ENCODE measurements at regions not wholly inside any gene's neighbourhood (a gene's known extent, or its start where the extent isn't known, plus 50 kb on each side); places are given as distances from the start of the nearest gene placed in this dataset.

DNA sequence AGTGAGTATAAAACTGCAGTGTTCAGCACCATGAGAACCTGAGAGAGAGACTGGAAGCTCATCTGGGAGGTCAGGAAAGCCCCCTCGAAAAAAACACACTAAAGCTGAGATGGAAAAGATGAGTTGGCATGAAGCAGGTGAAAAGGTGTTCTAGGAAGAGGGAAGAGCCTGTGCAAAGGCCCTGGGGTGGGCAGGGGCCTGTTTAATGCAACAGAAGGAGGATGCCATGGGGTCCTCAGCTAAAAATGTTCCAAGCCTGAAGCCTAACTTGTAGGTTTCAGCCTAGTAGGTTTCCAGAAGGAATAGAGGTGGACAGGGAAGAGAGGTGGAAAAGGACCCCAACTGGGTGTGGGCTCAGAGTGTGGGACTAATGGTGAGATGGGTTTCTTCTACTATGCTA lies 242.3 kb upstream of the ZFHX3 start:
- Histone ChIP-seq H3K9ac (ENCODE audit: control insufficient read depth, extremely low read depth, insufficient read depth, low read length) (no peak overlapping the region), H3K9me3 (ENCODE audit: control insufficient read depth, low read depth, low read length) (peaks cover 5% of the 10 kb centered on the region), H3K4me1 (ENCODE audit: control insufficient read depth, extremely low read depth, insufficient read depth, low read length) (no peaks in the 10 kb centered on the region), H2AFZ (ENCODE audit: control insufficient read depth, low read length) (no peak overlapping the region), H3K36me3 (ENCODE audit: control insufficient read depth in 2 of 2, extremely low read depth in 1 of 2, insufficient read depth in 2 of 2, low read length in 2 of 2) (no peaks in the 10 kb centered on the region), H3K4me2 (ENCODE audit: control insufficient read depth, extremely low read depth, insufficient read depth, low read depth, low read length) (no peak overlapping the region), H4K20me1 (ENCODE audit: control insufficient read depth, extremely low read depth, insufficient read depth, low read length) (no peaks in the 10 kb centered on the region), H3K4me3 (ENCODE audit: control insufficient read depth in 2 of 3, extremely low read depth in 1 of 3, insufficient read depth in 2 of 3, low read depth in 1 of 3, low read length in 3 of 3) (no peak overlapping the region), H3K27ac (ENCODE audit: control insufficient read depth, insufficient read depth, low read length) (no peak overlapping the region), H3K79me2 (ENCODE audit: control insufficient read depth, insufficient read depth, low read length) (no peaks in the 10 kb centered on the region), H3K27me3 (ENCODE audit: control insufficient read depth, extremely low read depth, insufficient read depth, low read length) (peaks cover 6% of the 10 kb centered on the region), H3K9me1 (ENCODE audit: control insufficient read depth, extremely low read depth, insufficient read depth, low read length) (no peaks in the 10 kb centered on the region)
- no peak for DNase-seq (ENCODE audit: low read depth, low spot score)
- dilution Hi-C loops (cut with MboI; ENCODE audit: extremely low pct_ligation_motif_present, low sequenced_read_pairs), result no loop called here
- no peak for FAIRE-seq
- TF ChIP-seq EZH2 (IDR thresholded peaks at IDR 0.05; ENCODE audit: low read length), result no peak
- TF ChIP-seq, protein P1, sequence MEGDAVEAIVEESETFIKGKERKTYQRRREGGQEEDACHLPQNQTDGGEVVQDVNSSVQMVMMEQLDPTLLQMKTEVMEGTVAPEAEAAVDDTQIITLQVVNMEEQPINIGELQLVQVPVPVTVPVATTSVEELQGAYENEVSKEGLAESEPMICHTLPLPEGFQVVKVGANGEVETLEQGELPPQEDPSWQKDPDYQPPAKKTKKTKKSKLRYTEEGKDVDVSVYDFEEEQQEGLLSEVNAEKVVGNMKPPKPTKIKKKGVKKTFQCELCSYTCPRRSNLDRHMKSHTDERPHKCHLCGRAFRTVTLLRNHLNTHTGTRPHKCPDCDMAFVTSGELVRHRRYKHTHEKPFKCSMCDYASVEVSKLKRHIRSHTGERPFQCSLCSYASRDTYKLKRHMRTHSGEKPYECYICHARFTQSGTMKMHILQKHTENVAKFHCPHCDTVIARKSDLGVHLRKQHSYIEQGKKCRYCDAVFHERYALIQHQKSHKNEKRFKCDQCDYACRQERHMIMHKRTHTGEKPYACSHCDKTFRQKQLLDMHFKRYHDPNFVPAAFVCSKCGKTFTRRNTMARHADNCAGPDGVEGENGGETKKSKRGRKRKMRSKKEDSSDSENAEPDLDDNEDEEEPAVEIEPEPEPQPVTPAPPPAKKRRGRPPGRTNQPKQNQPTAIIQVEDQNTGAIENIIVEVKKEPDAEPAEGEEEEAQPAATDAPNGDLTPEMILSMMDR (optimal IDR thresholded peaks at IDR 0.05 in 1 of 3, IDR thresholded peaks at IDR 0.05 in 1 of 3, conservative IDR thresholded peaks at IDR 0.05 in 1 of 3; ENCODE audit: extremely low read depth in 1 of 3, insufficient read depth in 2 of 3, low read length in 3 of 3), result no peak

DNA sequence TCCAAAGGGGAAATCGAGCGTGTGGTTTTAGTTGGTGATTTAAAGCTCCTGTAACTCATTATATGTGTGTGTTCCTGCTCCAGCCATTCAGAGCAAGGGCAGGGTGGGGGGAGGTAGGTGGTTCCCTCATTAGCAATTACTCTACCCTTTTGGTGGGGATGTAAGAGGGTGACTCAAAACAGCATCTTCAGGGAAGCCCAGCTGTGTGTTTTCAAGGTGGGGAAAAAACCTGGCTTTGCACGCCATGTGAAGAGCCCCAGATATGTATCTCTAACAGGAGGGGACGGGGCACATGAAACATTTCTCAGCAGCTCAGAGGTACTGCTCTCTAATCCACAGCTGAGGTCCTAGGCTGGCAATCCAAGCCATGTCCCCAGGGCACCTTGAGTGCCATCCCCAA lies 241.3 kb upstream of the ZFHX3 start:
- Histone ChIP-seq H3K9me1 (ENCODE audit: control insufficient read depth, extremely low read depth, insufficient read depth, low read length) (no peaks in the 10 kb centered on the region), H3K4me1 (ENCODE audit: control insufficient read depth, extremely low read depth, insufficient read depth, low read length) (no peaks in the 10 kb centered on the region), H2AFZ (ENCODE audit: control insufficient read depth, low read length) (no peak overlapping the region), H3K4me3 (ENCODE audit: control insufficient read depth in 2 of 3, extremely low read depth in 1 of 3, insufficient read depth in 2 of 3, low read depth in 1 of 3, low read length in 3 of 3) (no peak overlapping the region), H4K20me1 (ENCODE audit: control insufficient read depth, extremely low read depth, insufficient read depth, low read length) (no peaks in the 10 kb centered on the region), H3K4me2 (ENCODE audit: control insufficient read depth, extremely low read depth, insufficient read depth, low read depth, low read length) (no peak overlapping the region), H3K9me3 (ENCODE audit: control insufficient read depth, low read depth, low read length) (peaks cover 5% of the 10 kb centered on the region), H3K9ac (ENCODE audit: control insufficient read depth, extremely low read depth, insufficient read depth, low read length) (no peak overlapping the region), H3K27me3 (ENCODE audit: control insufficient read depth, extremely low read depth, insufficient read depth, low read length) (peaks cover 6% of the 10 kb centered on the region), H3K79me2 (ENCODE audit: control insufficient read depth, insufficient read depth, low read length) (no peaks in the 10 kb centered on the region), H3K27ac (ENCODE audit: control insufficient read depth, insufficient read depth, low read length) (no peak overlapping the region), H3K36me3 (ENCODE audit: control insufficient read depth in 2 of 2, extremely low read depth in 1 of 2, insufficient read depth in 2 of 2, low read length in 2 of 2) (no peaks in the 10 kb centered on the region)
- no peak for DNase-seq (ENCODE audit: low read depth, low spot score)
- FAIRE-seq, result no peak
- dilution Hi-C loops (cut with MboI; ENCODE audit: extremely low pct_ligation_motif_present, low sequenced_read_pairs), result no loop called here
- no peak for TF ChIP-seq EZH2 (IDR thresholded peaks at IDR 0.05; ENCODE audit: low read length)
- TF ChIP-seq, protein P1 (optimal IDR thresholded peaks at IDR 0.05 in 1 of 3, IDR thresholded peaks at IDR 0.05 in 1 of 3, conservative IDR thresholded peaks at IDR 0.05 in 1 of 3; ENCODE audit: extremely low read depth in 1 of 3, insufficient read depth in 2 of 3, low read length in 3 of 3), result no peak

Data from keratinocyte (primary cell).